ELF-1 (cell line): ENCODE measurements at regions not wholly inside any gene's neighbourhood (a gene's known extent, or its start where the extent isn't known, plus 50 kb on each side); places are given as distances from the start of the nearest gene placed in this dataset.
A peak's percentile ranks its signal among the peaks of the same experiment; 100 is the strongest.

Experiments used
- DNase-seq: peaks from one replicate; pipeline ENCODE4 v3.0.0-alpha.2; 2016; ENCODE audit warnings: low read depth, low spot score

- no peak for DNase-seq
Measured at GRCh38 chr15:79230766-79231165, 51.8 kb upstream of the ANKRD34C start.

- no peak for DNase-seq
Measured at GRCh38 chr15:79222808-79223207, 59.7 kb upstream of the ANKRD34C start.

GRCh38 chr15:79221696-79222095, 60.8 kb upstream of the ANKRD34C start:
- DNase-seq, result peak; percentile 58

GRCh38 chr15:79219393-79220056, 63.0 kb upstream of the ANKRD34C start:
- no peak for DNase-seq

- no peak for DNase-seq
Measured at GRCh38 chr15:79218588-79219200, 63.8 kb upstream of the ANKRD34C start.

- no peak for DNase-seq
Measured at GRCh38 chr15:79213650-79214049, 68.9 kb upstream of the ANKRD34C start.

- DNase-seq, result peak; percentile 86
Measured at GRCh38 chr15:79212589-79213157, 69.8 kb upstream of the ANKRD34C start.

- no peak for DNase-seq
Measured at GRCh38 chr15:79211481-79211880, 71.0 kb upstream of the ANKRD34C start.

GRCh38 chr15:79209690-79210089, 72.8 kb upstream of the ANKRD34C start:
- peak; percentile 71 for DNase-seq

- peak; percentile 44 for DNase-seq
Measured at GRCh38 chr15:79209116-79209515, 73.4 kb upstream of the ANKRD34C start.

- DNase-seq, result no peak
Measured at GRCh38 chr15:79208179-79208578, 74.3 kb upstream of the ANKRD34C start.

- DNase-seq, result peak; percentile 42
Measured at GRCh38 chr15:79206940-79207339, 75.6 kb upstream of the ANKRD34C start.

- peak; percentile 34 for DNase-seq
Measured at GRCh38 chr15:79204886-79205675, 77.4 kb upstream of the ANKRD34C start.

GRCh38 chr15:79198461-79198860, 84.1 kb upstream of the ANKRD34C start:
- DNase-seq, result no peak

- DNase-seq, result no peak
Measured at GRCh38 chr15:79197285-79197684, 85.2 kb upstream of the ANKRD34C start.

GRCh38 chr15:79195802-79196201, 86.7 kb upstream of the ANKRD34C start:
- DNase-seq, result no peak

GRCh38 chr15:79195239-79195638, 87.3 kb upstream of the ANKRD34C start:
- no peak for DNase-seq

GRCh38 chr15:79194386-79194785, 88.1 kb upstream of the ANKRD34C start:
- DNase-seq, result no peak

- no peak for DNase-seq
Measured at GRCh38 chr15:79193549-79193948, 89.0 kb upstream of the ANKRD34C start.

- no peak for DNase-seq
Measured at GRCh38 chr15:79193103-79193502, 89.4 kb upstream of the ANKRD34C start.

GRCh38 chr15:79192462-79193036, 90.0 kb upstream of the ANKRD34C start:
- no peak for DNase-seq

- DNase-seq, result no peak
Measured at GRCh38 chr15:79190093-79190492, 92.4 kb upstream of the ANKRD34C start.
